ENCODE measurements at regions not wholly inside any gene's neighbourhood (a gene's known extent, or its start where the extent isn't known, plus 50 kb on each side); places are given as distances from the start of the nearest gene placed in this dataset.
A peak's percentile ranks its signal among the peaks of the same experiment; 100 is the strongest.

DNA sequence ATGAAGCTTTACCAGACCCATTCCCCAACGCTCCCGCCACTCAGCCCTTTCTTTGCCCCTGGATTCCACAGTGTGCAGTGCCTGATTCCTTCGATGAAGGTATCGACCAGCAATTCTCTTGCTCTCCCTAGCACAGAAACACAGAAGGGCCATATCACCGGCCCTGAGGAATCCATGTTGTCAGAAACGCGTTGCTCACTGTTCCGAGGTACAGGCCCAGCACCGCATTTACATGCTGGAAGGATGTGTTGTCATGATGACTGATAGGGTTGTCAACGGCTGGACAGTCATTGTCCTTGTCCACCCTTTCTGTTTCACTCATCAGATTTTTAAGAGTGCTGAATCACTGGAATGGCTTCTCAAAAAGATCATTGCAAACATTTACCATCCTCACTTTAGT, 57.2 kb upstream of the GPR6 start:
- no peak for DNase-seq

DNA sequence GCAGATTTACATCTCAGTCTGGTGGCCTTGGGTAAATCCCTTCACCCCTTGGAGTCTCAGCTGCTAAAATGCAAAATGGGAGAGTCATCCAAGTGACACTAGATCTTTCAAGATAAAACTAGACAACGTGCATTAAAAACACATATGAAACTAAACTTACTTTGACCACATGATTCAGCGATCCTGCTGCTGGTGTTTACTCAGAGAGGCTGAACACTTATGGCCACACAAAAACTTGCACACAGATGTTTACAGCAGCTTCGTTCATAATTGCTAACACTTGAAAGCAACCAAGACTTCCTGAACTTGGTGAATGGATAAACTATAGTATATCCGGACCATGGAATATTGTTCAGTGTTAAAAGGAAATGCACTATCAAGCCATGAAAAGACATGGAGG, 55.3 kb upstream of the GPR6 start:
- DNase-seq = peak; percentile 20

DNA sequence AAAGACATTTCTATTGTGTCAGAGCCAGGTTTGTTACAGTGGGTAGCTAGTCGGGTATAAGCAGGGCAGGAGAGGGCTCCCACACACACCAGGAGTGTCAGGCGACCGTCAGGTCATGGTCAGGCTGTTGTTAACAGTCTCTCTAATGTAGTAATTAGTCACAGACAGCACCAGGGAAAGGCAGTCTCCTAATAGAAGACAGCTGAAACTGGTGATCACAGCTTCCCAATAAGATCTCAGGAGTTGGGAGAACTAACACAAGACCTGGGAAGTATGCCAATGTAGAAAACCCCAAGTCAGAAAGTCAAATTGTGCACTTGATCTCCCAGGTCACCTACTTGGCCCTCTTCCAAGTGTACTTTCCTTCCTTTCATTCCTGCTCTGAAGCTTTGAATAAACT, 53.0 kb upstream of the GPR6 start:
- DNase-seq = no peak

GRCh38 chr6:109927052-109927451, 51.1 kb upstream of the GPR6 start:
- no peak for DNase-seq

Data from NCI-H774 (cell line).